IMR-90 (cell line): ENCODE measurements at regions not wholly inside any gene's neighbourhood (a gene's known extent, or its start where the extent isn't known, plus 50 kb on each side); places are given as distances from the start of the nearest gene placed in this dataset.

Source experiments
- ATAC-seq: fragments of 200-7000 bp; cut with Tn5 transposase; 2 replicates; pipeline ENCODE4 v1.9.1; 2020; ENCODE audit warnings: low read depth, mild to moderate bottlenecking, moderate library complexity
- BruUV-seq: library from RNA; stranded (reverse); fragments of 400-500 nt; replicated peaks from 2 replicates; lab custom pipeline; 2021; lab: Mats Ljungman, UMichigan
- CTCF ChIA-PET: fragments of 300-600 bp; formaldehyde crosslinking; extraction: SDS; loops from one replicate; lab custom pipeline; 2021; ENCODE audit warnings: antibody characterized with exemption; lab: Yijun Ruan, JAX
- POLR2A ChIA-PET: fragments of 300-600 bp; sonication (Branson Sonifier 250); formaldehyde crosslinking; loops from one replicate; lab custom pipeline; 2022; ENCODE audit warnings: antibody characterized with exemption; ENCODE audit not compliant: unreplicated experiment; lab: Charles Lee
- DNase-seq: peaks from one replicate; pipeline ENCODE4 v3.0.0; 2013
- H2AFZ ChIP-seq: replicated peaks from 2 replicates; pipeline ENCODE3; 2013; ENCODE audit warnings: low read length, mild to moderate bottlenecking; ENCODE audit not compliant: poor library complexity
- H2AK5ac ChIP-seq: 2 replicates; pipeline ENCODE4 v1.6.1; 2013; ENCODE audit warnings: low read depth, low read length, inconsistent platforms
- H2AK9ac ChIP-seq: replicated peaks from 2 replicates; pipeline ENCODE3; 2013; ENCODE audit warnings: mild to moderate bottlenecking, low read depth, low read length, moderate library complexity; ENCODE audit not compliant: poor library complexity
- H2BK120ac ChIP-seq: 2 replicates; pipeline ENCODE4 v1.6.1; 2013; ENCODE audit warnings: low read depth, low read length, inconsistent platforms
- H2BK15ac ChIP-seq: 3 replicates; pipeline ENCODE4 v1.6.1; 2013; ENCODE audit warnings: low read depth, low read length, inconsistent platforms
- H2BK20ac ChIP-seq: 2 replicates; pipeline ENCODE4 v1.6.1; 2013; ENCODE audit warnings: low read depth, mild to moderate bottlenecking, inconsistent platforms, low read length, moderate library complexity
- H2BK5ac ChIP-seq: 2 replicates; pipeline ENCODE4 v1.6.1; 2013; ENCODE audit warnings: mild to moderate bottlenecking, low read depth, low read length, inconsistent platforms; ENCODE audit not compliant: poor library complexity, severe bottlenecking
- H3K14ac ChIP-seq: replicated peaks from 2 replicates; pipeline ENCODE4 v1.6.1; 2013; ENCODE audit warnings: low read depth, low read length, inconsistent platforms
- H3K18ac ChIP-seq: 2 replicates; pipeline ENCODE4 v1.6.1; 2013; ENCODE audit warnings: low read depth, low read length, control low read depth
- H3K23ac ChIP-seq: 2 replicates; pipeline ENCODE4 v1.6.1; 2013; ENCODE audit warnings: low read depth, low read length, inconsistent platforms
- H3K27ac ChIP-seq: 2 replicates; pipeline ENCODE4 v1.5.1; 2013; ENCODE audit warnings: mild to moderate bottlenecking, control low read depth, low read length; ENCODE audit not compliant: insufficient read depth
- H3K27me3 ChIP-seq: 2 replicates; pipeline ENCODE4 v1.6.1; 2013; ENCODE audit warnings: low read length; ENCODE audit not compliant: control insufficient read depth, insufficient read depth
- H3K36me3 ChIP-seq: 2 replicates; pipeline ENCODE4 v1.6.1; 2013; ENCODE audit warnings: low read length, mixed read lengths; ENCODE audit not compliant: control insufficient read depth, insufficient read depth
- H3K4ac ChIP-seq: 2 replicates; pipeline ENCODE4 v1.6.1; 2013; ENCODE audit warnings: low read depth, low read length, inconsistent platforms
- H3K4me1 ChIP-seq: 2 replicates; pipeline ENCODE4 v1.6.1; 2013; ENCODE audit warnings: low read length, mixed read lengths; ENCODE audit not compliant: control insufficient read depth, insufficient read depth
- H3K4me2 ChIP-seq: 2 replicates; pipeline ENCODE4 v1.6.1; 2013; ENCODE audit warnings: low read depth, mild to moderate bottlenecking, control low read depth, low read length, moderate library complexity
- H3K4me3 ChIP-seq: 2 replicates; pipeline ENCODE4 v1.5.1; 2013; ENCODE audit warnings: low read depth, mild to moderate bottlenecking, control low read depth, low read length, moderate library complexity; ENCODE audit not compliant: insufficient read depth
- H3K56ac ChIP-seq: 2 replicates; pipeline ENCODE4 v1.6.1; 2013; ENCODE audit warnings: low read length, inconsistent platforms; ENCODE audit not compliant: insufficient read depth; ENCODE audit errors: extremely low read depth
- H3K79me1 ChIP-seq, 2 experiments: 2 replicates each; pipeline ENCODE4 v1.6.1; 2013; ENCODE audit warnings: low read length in 2 of 2, inconsistent platforms in 1 of 2, low read depth in 1 of 2
- H3K9ac ChIP-seq: 2 replicates; pipeline ENCODE4 v1.6.1; 2013; ENCODE audit warnings: low read depth, low read length, control low read depth
- H3K9me1 ChIP-seq: 2 replicates; pipeline ENCODE4 v1.6.1; 2013; ENCODE audit warnings: low read length, inconsistent platforms; ENCODE audit not compliant: insufficient read depth
- H3K9me3 ChIP-seq: 2 replicates; pipeline ENCODE4 v1.6.1; 2013; ENCODE audit warnings: low read length; ENCODE audit not compliant: control insufficient read depth, insufficient read depth
- H4K20me1 ChIP-seq: 2 replicates; pipeline ENCODE4 v1.6.1; 2013; ENCODE audit warnings: low read length, inconsistent platforms; ENCODE audit not compliant: insufficient read depth
- H4K5ac ChIP-seq: 2 replicates; pipeline ENCODE4 v1.6.1; 2013; ENCODE audit warnings: mild to moderate bottlenecking, low read depth, low read length, control low read depth
- H4K8ac ChIP-seq, 2 experiments: 2 replicates each; pipeline ENCODE4 v1.6.1; 2013; ENCODE audit warnings: low read depth in 2 of 2, low read length in 2 of 2, control low read depth in 1 of 2, inconsistent platforms in 1 of 2
- H4K91ac ChIP-seq: 2 replicates; pipeline ENCODE4 v1.6.1; 2013; ENCODE audit warnings: low read depth, low read length, inconsistent platforms; ENCODE audit not compliant: insufficient read depth
- CHD1 ChIP-seq: IDR thresholded peaks from 2 replicates; pipeline ENCODE4 v1.6.1; 2012; ENCODE audit warnings: low read depth, low read length, improper control_type of control experiment
- WGBS, 2 experiments: methylation state at CpG; one replicate each; pipeline versions ENCODE4 v1.1.5 to v1.1.7; 2013; ENCODE audit warnings: missing lambda C conversion rate in 2 of 2; ENCODE audit not compliant: insufficient read length in 1 of 2; ENCODE audit errors: extremely low coverage in 2 of 2; 5-methylcytosine and 5-hydroxymethylcytosine counted together
- dilution Hi-C: fragments of 300-500 bp; cut with HindIII; formaldehyde crosslinking; loops from one replicate; pipeline ENCODE4 v1.14.3; 2018; ENCODE audit warnings: low sequenced_read_pairs; ENCODE audit not compliant: unreplicated experiment
- in situ Hi-C: fragments of 300-500 bp; cut with MboI; formaldehyde crosslinking; loops from 3 replicates; pipeline ENCODE4 v1.14.3; 2019; ENCODE audit warnings: low sequenced_read_pairs, inconsistent platforms, mixed read lengths
- intact Hi-C: fragments of 100-400 bp; cut with micrococcal nuclease; formaldehyde crosslinking; loops from 2 replicates; pipeline ENCODE4 v1.10.0; 2022
- TF ChIP-seq, protein P1 (sequence below): fragments of 150-350 bp; IDR thresholded peaks from 2 replicates; pipeline ENCODE4 v1.6.1; 2017; ENCODE audit warnings: mild to moderate bottlenecking, antibody characterized with exemption, low read length, low read depth

DNA sequence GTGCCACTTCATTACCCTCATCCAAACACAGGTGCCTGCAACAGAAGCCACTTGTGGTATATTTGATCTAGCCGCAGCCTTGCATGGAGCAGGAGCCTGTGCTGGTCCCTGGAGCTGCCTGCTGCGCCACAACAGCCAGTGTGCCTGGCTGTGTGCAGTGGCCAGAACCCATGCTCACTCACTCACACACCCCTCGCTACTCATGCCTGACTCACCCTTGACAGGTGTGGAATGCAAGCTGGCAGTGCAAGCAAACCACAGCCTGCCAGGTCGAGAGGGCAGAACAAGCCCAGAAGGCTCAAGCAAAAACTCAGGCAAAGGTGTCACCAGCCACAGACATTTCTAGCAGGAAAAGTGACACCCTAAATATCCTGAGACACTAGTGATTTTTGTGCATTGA, 1510.9 kb downstream of the KCNT2 start:
- Histone ChIP-seq H3K18ac (no peak overlapping the region), H3K4me1 (no peaks in the 10 kb centered on the region), H2AK9ac (no peak overlapping the region), H4K8ac (no peak overlapping the region), H3K14ac (no peak overlapping the region), H4K20me1 (no peaks in the 10 kb centered on the region), H3K9me1 (no peaks in the 10 kb centered on the region), H3K4me3 (no peak overlapping the region), H4K91ac (no peak overlapping the region), H3K79me1 (no peaks in the 10 kb centered on the region), H2AK5ac (no peak overlapping the region), H2AFZ (no peak overlapping the region), H2BK15ac (no peak overlapping the region), H3K36me3 (no peaks in the 10 kb centered on the region), H3K9me3 (no peaks in the 10 kb centered on the region), H2BK5ac (no peak overlapping the region), H3K4ac (no peak overlapping the region), H3K4me2 (no peak overlapping the region), H2BK20ac (no peak overlapping the region), H2BK120ac (no peak overlapping the region), H3K9ac (no peak overlapping the region), H3K27ac (no peak overlapping the region), H3K27me3 (no peaks in the 10 kb centered on the region), H4K5ac (no peak overlapping the region), H3K23ac (no peak overlapping the region), H3K56ac (no peak overlapping the region)
- intact Hi-C loops (no loop called here), dilution Hi-C loops (no loop called here), in situ Hi-C loops (no loop called here)
- CTCF ChIA-PET, result no interaction called here
- TF ChIP-seq CHD1, result no peak
- TF ChIP-seq, protein P1, sequence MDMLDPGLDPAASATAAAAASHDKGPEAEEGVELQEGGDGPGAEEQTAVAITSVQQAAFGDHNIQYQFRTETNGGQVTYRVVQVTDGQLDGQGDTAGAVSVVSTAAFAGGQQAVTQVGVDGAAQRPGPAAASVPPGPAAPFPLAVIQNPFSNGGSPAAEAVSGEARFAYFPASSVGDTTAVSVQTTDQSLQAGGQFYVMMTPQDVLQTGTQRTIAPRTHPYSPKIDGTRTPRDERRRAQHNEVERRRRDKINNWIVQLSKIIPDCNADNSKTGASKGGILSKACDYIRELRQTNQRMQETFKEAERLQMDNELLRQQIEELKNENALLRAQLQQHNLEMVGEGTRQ, result no peak
- POLR2A ChIA-PET, result no interaction called here
- 100% methylated on average over 1 of the region's 4 CpGs; no CpG with 5 or more reads in 1 of the 2 experiments for WGBS, 2 experiments
- no peak for DNase-seq
- BruUV-seq, result no TSS peak
- no peak for ATAC-seq
